Loucy (cell line): ENCODE measurements at regions not wholly inside any gene's neighbourhood (a gene's known extent, or its start where the extent isn't known, plus 50 kb on each side); places are given as distances from the start of the nearest gene placed in this dataset.

ENCODE experiments used
- H2AFZ ChIP-seq: fragments of 200-600 bp; sonication (generic); 2 replicates; pipeline ENCODE4 v1.6.0; 2016; ENCODE audit warnings: antibody characterized with exemption, mild to moderate bottlenecking, low read length, moderate library complexity
- H3F3A ChIP-seq: fragments of 200-600 bp; 2 replicates; pipeline ENCODE4 v1.6.0; 2016; ENCODE audit warnings: antibody characterized with exemption, low read depth, mild to moderate bottlenecking
- H3K27me3 ChIP-seq: fragments of 200-600 bp; sonication (generic); 2 replicates; pipeline ENCODE4 v1.6.1; 2014; ENCODE audit warnings: low read length, mild to moderate bottlenecking; ENCODE audit not compliant: insufficient read depth, poor library complexity, severe bottlenecking
- H3K36me3 ChIP-seq: fragments of 200-600 bp; sonication (generic); 2 replicates; pipeline ENCODE4 v1.6.1; 2016; ENCODE audit warnings: low read length; ENCODE audit not compliant: insufficient read depth
- H3K4me1 ChIP-seq: fragments of 200-600 bp; sonication (generic); 2 replicates; pipeline ENCODE4 v1.5.1; 2014; ENCODE audit warnings: low read length, mild to moderate bottlenecking; ENCODE audit not compliant: insufficient read depth, poor library complexity, severe bottlenecking
- H3K4me2 ChIP-seq: fragments of 200-600 bp; sonication (generic); 2 replicates; pipeline ENCODE4 v1.6.0; 2014; ENCODE audit warnings: antibody characterized with exemption, low read length, low read depth, mild to moderate bottlenecking; ENCODE audit not compliant: poor library complexity, severe bottlenecking
- H3K4me3 ChIP-seq: fragments of 200-600 bp; sonication (generic); 2 replicates; pipeline ENCODE4 v1.5.1; 2014; ENCODE audit warnings: low read length, mild to moderate bottlenecking, mixed read lengths; ENCODE audit not compliant: poor library complexity, severe bottlenecking
- H3K79me2 ChIP-seq: fragments of 200-600 bp; sonication (generic); 2 replicates; pipeline ENCODE4 v1.6.1; 2014; ENCODE audit warnings: low read length; ENCODE audit not compliant: insufficient read depth
- H3K9ac ChIP-seq: fragments of 200-600 bp; sonication (generic); 2 replicates; pipeline ENCODE4 v1.6.0; 2014; ENCODE audit warnings: mild to moderate bottlenecking, low read depth, low read length, moderate library complexity; ENCODE audit not compliant: poor library complexity, severe bottlenecking
- H3K9me2 ChIP-seq: fragments of 200-600 bp; sonication (generic); replicated peaks from 2 replicates; pipeline ENCODE4 v1.6.1; 2016; ENCODE audit warnings: low read depth, low read length, mixed read lengths
- H3K9me3 ChIP-seq: fragments of 200-600 bp; sonication (generic); 2 replicates; pipeline ENCODE4 v1.6.1; 2014; ENCODE audit warnings: mild to moderate bottlenecking, antibody characterized with exemption, low read length, low read depth; ENCODE audit not compliant: insufficient read depth
- H4K20me1 ChIP-seq: fragments of 200-600 bp; sonication (generic); 2 replicates; pipeline ENCODE4 v1.6.0; 2014; ENCODE audit warnings: antibody characterized with exemption, low read length, mild to moderate bottlenecking; ENCODE audit not compliant: insufficient read depth, poor library complexity, severe bottlenecking
- CTCF ChIP-seq: fragments of 200-600 bp; sonication (generic); conservative IDR thresholded peaks from 2 replicates; pipeline ENCODE4 v1.5.1; 2014; ENCODE audit warnings: mild to moderate bottlenecking, antibody characterized with exemption, low read length
- EZH2phosphoT487 ChIP-seq: fragments of 200-600 bp; IDR thresholded peaks from 2 replicates; pipeline ENCODE4 v1.6.1; 2018; ENCODE audit warnings: antibody characterized with exemption, mild to moderate bottlenecking, moderate library complexity, borderline replicate concordance

- TF ChIP-seq CTCF (no peak), EZH2phosphoT487 (no peak)
- Histone ChIP-seq H3F3A (no peaks in the 10 kb centered on the region), H3K36me3 (no peaks in the 10 kb centered on the region), H3K9me3 (no peaks in the 10 kb centered on the region), H3K4me2 (no peak overlapping the region), H4K20me1 (no peaks in the 10 kb centered on the region), H2AFZ (no peak overlapping the region), H3K27me3 (no peaks in the 10 kb centered on the region), H3K4me1 (no peaks in the 10 kb centered on the region), H3K9ac (no peak overlapping the region), H3K9me2 (no peaks in the 10 kb centered on the region), H3K4me3 (no peak overlapping the region), H3K79me2 (no peaks in the 10 kb centered on the region)
These were observed 252.6 kb upstream of the RMST start for GRCh38 chr12:97209997-97210396.

GRCh38 chr12:97211416-97211930 is 251.1 kb upstream of the RMST start:
- Histone ChIP-seq H4K20me1 (no peaks in the 10 kb centered on the region), H3K4me1 (no peaks in the 10 kb centered on the region), H3K9me3 (no peaks in the 10 kb centered on the region), H3K4me2 (no peak overlapping the region), H2AFZ (no peak overlapping the region), H3K9me2 (no peaks in the 10 kb centered on the region), H3F3A (no peaks in the 10 kb centered on the region), H3K36me3 (no peaks in the 10 kb centered on the region), H3K4me3 (no peak overlapping the region), H3K9ac (no peak overlapping the region), H3K79me2 (no peaks in the 10 kb centered on the region), H3K27me3 (no peaks in the 10 kb centered on the region)
- TF ChIP-seq CTCF (no peak), EZH2phosphoT487 (no peak)

GRCh38 chr12:97216848-97217247 is 245.8 kb upstream of the RMST start:
- Histone ChIP-seq H3F3A (no peaks in the 10 kb centered on the region), H3K27me3 (no peaks in the 10 kb centered on the region), H3K9me3 (no peaks in the 10 kb centered on the region), H3K4me2 (no peak overlapping the region), H3K4me1 (no peaks in the 10 kb centered on the region), H3K79me2 (no peaks in the 10 kb centered on the region), H2AFZ (no peak overlapping the region), H3K9me2 (no peaks in the 10 kb centered on the region), H3K9ac (no peak overlapping the region), H3K36me3 (no peaks in the 10 kb centered on the region), H3K4me3 (no peak overlapping the region), H4K20me1 (no peaks in the 10 kb centered on the region)
- TF ChIP-seq CTCF (no peak), EZH2phosphoT487 (no peak)
